HG03342 (cell line): ENCODE measurements at regions not wholly inside any gene's neighbourhood (a gene's known extent, or its start where the extent isn't known, plus 50 kb on each side); places are given as distances from the start of the nearest gene placed in this dataset.
A peak's percentile ranks its signal among the peaks of the same experiment; 100 is the strongest.
"Not testable (repeated sequence)": the region's sequence is repeated elsewhere in the genome, so short reads cannot be mapped to it uniquely, and the experiment has no call there.

ENCODE experiments used
- ATAC-seq: cut with Tn5 transposase; IDR thresholded peaks from one replicate; pipeline ENCODE4 v1.9.1; 2021; ENCODE audit warnings: mild to moderate bottlenecking, moderate library complexity; ENCODE audit not compliant: unreplicated experiment

GRCh38 chr9:31320494-31320893 is 1063.9 kb upstream of the ACO1 start:
- no peak for ATAC-seq

GRCh38 chr9:31321256-31321655 is 1063.2 kb upstream of the ACO1 start:
- ATAC-seq = no peak

DNA sequence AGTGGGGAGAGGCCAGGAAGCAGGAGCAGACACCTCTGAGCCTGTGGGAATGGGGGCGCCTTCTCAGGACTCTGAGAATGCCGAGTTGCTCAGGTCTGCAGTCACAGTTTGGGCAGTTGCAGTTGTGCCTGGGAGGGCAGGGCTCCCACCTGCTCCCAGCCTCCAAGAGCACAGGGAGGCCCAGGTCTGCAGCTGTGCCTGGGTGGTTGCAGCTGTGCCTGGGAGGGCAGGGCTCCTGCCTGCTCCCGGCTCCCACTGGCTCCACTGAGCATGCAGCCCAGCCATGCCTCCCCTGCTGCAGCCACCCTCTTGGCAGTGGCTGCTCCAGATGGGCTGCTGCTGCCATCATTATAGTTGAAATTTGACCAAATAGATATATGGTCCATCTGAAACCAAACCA is 1062.8 kb upstream of the ACO1 start:
- no peak for ATAC-seq

GRCh38 chr9:31323726-31324444 is 1060.6 kb upstream of the ACO1 start:
- peak; percentile 55 for ATAC-seq

- no peak for ATAC-seq
Observed at GRCh38 chr9:31325778-31326177, 1058.7 kb upstream of the ACO1 start.

DNA sequence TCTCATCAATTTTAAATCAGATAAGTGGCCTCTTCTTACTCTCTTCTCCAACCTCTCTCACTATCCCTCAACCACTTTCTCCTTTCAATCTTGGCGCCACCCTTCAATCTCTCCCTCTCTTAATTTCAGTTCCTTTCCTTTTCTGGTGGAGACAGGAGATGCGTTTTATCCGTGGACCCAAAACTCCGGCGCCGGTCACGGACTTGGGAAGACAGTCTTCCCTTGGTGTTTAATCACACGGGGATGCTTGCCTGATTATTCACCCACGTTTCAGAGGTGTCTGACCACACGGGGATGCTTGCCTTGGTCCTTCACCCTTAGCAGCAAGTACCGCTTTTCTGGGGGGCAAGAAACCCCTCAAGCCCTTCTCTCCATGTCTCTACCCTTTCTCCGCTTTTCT is 1057.6 kb upstream of the ACO1 start:
- ATAC-seq = not testable (repeated sequence)

- ATAC-seq = no peak
Observed at GRCh38 chr9:31334837-31335528, 1049.5 kb upstream of the ACO1 start.

DNA sequence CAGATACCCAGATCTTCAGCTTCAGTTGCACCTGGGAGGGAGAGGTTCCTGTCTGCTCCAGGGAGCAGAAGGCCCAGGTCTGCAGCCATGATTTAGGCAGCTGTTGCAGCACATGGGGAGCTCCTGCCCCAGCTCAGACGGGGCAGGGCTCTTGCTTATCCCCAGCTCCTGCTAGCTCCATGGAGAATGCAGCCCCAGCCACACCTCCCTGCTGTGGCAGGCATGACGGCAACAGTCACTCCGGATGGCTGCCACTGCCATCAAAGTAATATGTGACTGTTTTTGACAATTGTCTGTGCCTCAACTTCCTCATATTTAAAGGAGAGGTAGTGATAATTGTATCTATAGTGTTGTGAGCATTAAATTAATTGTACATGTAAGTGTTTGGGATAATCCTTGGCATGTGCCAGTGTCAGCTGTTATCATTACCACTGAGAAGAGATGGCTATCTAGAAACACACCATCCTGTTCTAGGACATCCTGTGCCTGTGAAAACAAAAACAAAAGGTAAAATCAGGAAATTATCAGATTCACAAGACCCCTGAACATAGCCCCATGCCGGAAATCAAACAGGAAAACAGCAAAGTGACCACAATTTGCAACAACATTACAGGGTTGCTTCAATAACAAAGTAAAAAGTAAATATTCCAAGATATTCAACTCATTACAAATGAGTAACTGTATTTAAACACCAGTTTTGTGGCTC is 1048.8 kb upstream of the ACO1 start:
- no peak for ATAC-seq

GRCh38 chr9:31336386-31336785 is 1048.1 kb upstream of the ACO1 start:
- ATAC-seq = no peak

DNA sequence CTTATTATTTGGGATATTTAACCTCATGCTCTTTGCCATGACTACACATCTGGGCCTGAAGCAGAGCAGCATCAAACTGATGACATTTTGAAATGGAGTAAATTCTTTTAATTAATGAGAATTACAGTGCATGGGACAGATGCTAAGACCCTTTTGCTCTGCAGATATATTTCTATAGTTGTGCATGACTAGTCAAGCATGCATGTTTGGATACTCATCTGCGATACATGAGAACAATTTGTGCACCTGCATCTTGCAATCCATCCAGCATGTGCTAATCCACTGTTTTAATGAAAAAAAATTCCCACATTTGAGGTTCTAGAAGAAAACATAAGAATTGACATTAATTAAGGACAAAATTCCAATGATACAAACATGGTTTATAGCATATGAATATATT is 1047.6 kb upstream of the ACO1 start:
- ATAC-seq = no peak

DNA sequence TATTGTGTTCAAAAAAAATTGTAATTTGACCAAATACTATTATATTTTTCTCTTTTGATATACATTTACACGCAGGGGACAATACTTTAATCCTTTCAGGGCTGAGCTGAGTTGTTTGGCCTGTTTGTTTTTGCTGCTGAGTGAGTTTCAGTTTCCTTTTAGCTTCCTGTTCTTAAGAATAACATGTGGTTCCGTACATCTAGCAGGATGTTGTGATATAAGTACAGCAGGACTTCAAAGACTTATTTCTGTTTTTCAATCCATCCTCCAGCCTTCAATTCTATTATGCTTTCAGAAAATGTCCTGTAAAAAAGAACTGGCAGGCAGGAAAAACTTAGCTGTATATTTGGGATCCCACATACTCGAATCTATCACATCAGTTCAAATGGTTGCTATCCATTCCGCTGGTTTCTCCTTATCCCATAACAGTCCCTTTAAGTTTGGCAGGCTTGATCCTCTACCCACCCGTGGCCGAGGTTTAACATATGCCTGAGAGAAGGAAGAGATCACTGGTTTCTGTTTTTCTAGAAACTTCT is 1037.3 kb upstream of the ACO1 start:
- ATAC-seq = peak; percentile 99

DNA sequence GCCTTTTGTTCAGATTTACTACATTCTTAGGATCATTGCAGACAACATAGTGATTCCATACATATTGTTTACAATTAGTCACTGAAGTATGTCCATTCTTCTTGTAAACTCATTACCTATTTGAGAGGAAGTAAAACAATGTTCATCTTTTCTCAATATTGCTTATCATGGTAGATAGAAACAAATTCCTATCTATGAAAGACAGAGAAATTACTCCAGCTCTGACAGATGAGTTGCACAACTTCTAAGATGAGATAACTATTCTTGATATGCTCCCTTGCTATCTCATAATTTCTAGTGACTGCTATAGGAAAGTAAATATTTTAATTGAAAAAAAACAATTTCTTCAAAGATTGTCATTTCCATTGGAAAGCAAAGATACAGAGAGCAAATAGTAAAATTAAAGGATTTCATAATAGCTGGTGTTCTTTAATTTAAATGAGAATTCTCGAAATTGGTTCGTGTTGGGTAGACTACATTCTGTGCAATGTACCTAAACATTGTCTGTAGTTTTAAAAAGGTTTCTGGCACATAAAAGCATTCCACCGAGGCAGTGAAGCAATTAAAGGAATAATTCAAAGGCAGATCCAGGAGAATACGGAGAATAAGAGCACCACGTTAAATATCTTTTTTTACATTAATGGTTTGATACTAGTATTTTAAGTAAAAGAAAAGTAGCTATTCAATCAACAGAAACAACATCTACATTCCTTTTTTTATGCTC is 1029.1 kb upstream of the ACO1 start:
- ATAC-seq = no peak

DNA sequence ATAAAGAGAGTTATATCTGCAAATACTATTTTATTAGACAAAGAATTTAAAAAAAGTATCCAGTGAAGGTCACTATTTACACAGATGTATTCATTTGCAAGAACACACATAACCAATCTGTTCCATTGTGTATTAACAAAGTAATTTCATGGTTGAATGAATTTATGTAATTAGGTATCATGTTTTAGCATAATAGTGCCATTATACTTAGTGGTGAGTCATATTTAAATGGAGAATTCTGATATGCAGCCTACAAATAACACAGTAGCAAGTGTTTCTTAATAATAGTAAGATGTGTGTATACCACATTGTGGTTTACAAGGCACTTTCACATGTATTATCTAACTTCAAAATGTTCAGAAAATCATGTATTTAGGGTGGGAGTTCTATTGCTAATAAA is 1028.5 kb upstream of the ACO1 start:
- no peak for ATAC-seq

GRCh38 chr9:31359071-31359470 is 1025.4 kb upstream of the ACO1 start:
- no peak for ATAC-seq

DNA sequence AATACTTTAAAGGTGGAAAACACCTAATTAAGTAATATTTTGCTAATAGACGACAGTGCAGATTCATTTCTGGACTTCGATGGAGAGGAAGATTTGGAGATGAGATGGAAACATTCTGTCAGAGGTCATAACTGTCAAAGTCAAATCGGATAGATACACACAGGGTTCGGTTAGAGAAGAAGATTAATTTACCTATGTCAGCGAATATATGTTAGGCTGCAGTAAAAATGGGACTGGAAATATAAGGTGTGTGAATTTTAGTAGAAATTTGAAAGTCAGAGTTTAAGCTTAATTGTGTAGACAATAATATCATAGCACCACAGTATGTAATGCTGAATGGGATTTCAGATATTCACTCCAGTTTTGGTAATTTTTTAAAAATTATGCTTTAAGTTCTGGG is 1020.3 kb upstream of the ACO1 start:
- ATAC-seq = no peak

DNA sequence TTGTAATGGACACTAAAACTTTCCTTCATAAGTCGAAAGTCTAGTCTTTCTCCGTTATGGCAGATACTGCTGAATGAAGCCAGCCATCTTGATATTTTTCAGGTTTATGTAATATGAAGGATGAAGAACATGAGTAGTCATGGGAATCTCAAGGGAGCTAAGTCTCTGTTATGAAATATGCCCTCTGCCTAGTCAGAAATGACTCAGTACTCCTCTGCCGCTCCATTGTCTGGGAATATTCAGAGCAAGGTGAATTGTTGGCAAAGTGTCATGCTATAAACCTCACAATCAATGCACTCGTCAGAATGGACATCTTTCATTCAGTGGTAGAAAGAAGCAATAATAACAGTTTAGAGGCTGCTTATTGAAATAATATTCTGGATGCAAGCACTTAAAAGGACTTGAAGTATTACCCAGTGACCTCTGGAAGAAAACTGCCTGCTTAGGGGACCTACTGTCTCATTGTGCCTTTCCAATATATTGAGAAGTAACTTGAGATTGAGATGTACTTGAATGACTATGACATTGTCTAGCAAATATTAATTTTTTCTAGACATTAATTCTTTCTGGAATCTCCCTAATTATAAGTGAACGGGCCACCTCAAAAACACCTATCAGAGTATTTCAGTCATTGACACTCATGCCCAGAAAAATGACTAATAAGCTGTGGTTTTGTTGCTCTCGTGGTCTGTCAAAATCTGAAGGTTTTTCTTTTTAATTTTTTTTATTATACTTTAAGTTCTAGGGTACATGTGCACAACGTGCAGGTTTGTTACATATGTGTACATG is 1011.5 kb upstream of the ACO1 start:
- ATAC-seq = no peak

- ATAC-seq = no peak
Observed at GRCh38 chr9:31377358-31377757, 1007.1 kb upstream of the ACO1 start.

- ATAC-seq = no peak
Observed at GRCh38 chr9:31388660-31389059, 995.8 kb upstream of the ACO1 start.

DNA sequence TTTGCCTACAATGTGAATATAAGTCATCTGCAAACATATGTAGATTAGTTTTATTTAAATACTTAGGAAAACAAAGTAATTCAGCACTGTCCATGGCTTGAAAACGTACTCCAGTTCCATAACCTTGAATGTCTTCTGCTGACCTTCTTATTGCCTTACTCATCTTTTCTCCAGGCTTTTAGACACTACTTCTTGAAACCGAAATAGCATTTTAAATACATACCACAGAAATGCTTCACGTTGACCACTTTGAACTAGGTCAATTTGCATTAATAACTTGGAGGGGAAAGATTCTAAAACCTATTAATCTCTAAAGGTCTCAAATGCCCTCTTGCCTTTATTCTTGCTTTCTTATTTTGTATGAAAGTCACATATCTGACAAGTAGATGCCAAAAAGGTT is 995.4 kb upstream of the ACO1 start:
- ATAC-seq = no peak

- ATAC-seq = peak; percentile 49
Observed at GRCh38 chr9:31390403-31391025, 993.9 kb upstream of the ACO1 start.
